Uterus (tissue), 2 donors: ENCODE measurements at regions not wholly inside any gene's neighbourhood (a gene's known extent, or its start where the extent isn't known, plus 50 kb on each side); places are given as distances from the start of the nearest gene placed in this dataset.

Experiments used
- CTCF ChIP-seq, 4 experiments: fragments of 200-600 bp in 2 of 4; fragments of 450-650 bp in 2 of 4; sonication (generic) in 2 of 4; IDR thresholded peaks; one replicate each; pipeline ENCODE4 v1.5.1; 2016 to 2019; ENCODE audit warnings: antibody characterized with exemption in 4 of 4, mild to moderate bottlenecking in 2 of 4, moderate library complexity in 1 of 4
- POLR2A ChIP-seq, 2 donors: fragments of 450-650 bp; IDR thresholded peaks; one replicate each; pipeline ENCODE4 v1.6.1; 2016; ENCODE audit warnings: antibody characterized with exemption in 2 of 2, mild to moderate bottlenecking in 1 of 2, moderate library complexity in 1 of 2

- TF ChIP-seq CTCF (IDR thresholded peaks at IDR 0.05) (no peak), POLR2A (IDR thresholded peaks at IDR 0.05) (no peak)
Measured at GRCh38 chr10:9796564-9796963, 1221.1 kb upstream of the CELF2 start.
